Heart left ventricle (tissue), 13 donors: ENCODE measurements at regions not wholly inside any gene's neighbourhood (a gene's known extent, or its start where the extent isn't known, plus 50 kb on each side); places are given as distances from the start of the nearest gene placed in this dataset.

Experiments
- POLR2A ChIP-seq, 2 donors: fragments of 450-650 bp; IDR thresholded peaks; one replicate each; pipeline ENCODE4 v1.6.1; 2017; ENCODE audit warnings: antibody characterized with exemption in 2 of 2, mild to moderate bottlenecking in 2 of 2, moderate library complexity in 2 of 2
- TF ChIP-seq, protein P1 (sequence below), 12 donors: fragments of 200-600 bp; sonication (generic) in 4 of 12; IDR thresholded peaks; one replicate each; pipeline versions ENCODE4 v1.5.0 to v1.8.0; 2018 to 2022; ENCODE audit warnings: antibody characterized with exemption in 12 of 12, mild to moderate bottlenecking in 5 of 12
- donor health status: ischemic (EF 13 %, LVEDD 7.1; RV severe dilation, severe dysfunction).
- donor health status: DM: no; HTN: yes; CAD: no.
- donor health status: DM: no; HTN: no; CAD: no.
- donor health status: ischemic (EF 25% LVEDD 6.9; RV normal size, moderate dysfunction).
- donor health status: ischemic (EF 25% LVEDD 5.7; RV mildly dilated, moderate dysfunction).
- donor health status: ischemic (EF 35%, LVEDD 5.7; RV mildly dilated, moderate dysfunction).
- donor health status: nonischemic (EF 11% LVEDD 7.7; RV severe dilation, severe dysfunction).
- donor health status: DM: yes; HTN: yes; CAD: no.
- donor health status: PGD.
- donor health status: ischemic (EF 29% LVEDD 5.4; RV normal size, mild dysfunction).
- donor health status: nonischemic (EF 23%, LVEDD 6.1; RV moderate dilation, normal function).

DNA sequence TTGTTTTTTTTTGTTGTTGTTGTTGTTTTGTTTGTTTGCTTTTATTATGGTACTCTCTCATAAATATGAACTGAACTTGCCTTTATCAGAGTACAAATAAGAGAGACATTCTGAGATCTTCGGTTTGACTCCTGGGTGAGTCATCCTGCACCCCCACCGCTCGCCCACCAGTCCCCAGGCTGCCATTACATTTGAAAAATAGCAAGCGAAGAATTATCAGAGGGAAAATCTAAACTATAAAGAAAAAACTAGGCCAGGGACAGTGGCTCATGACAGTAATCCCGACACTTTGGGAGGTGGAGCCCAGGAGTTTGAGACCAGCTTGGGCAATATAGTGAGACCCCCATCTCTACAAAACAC lies 122.1 kb upstream of the MAP3K1 start:
- TF ChIP-seq, protein P1, sequence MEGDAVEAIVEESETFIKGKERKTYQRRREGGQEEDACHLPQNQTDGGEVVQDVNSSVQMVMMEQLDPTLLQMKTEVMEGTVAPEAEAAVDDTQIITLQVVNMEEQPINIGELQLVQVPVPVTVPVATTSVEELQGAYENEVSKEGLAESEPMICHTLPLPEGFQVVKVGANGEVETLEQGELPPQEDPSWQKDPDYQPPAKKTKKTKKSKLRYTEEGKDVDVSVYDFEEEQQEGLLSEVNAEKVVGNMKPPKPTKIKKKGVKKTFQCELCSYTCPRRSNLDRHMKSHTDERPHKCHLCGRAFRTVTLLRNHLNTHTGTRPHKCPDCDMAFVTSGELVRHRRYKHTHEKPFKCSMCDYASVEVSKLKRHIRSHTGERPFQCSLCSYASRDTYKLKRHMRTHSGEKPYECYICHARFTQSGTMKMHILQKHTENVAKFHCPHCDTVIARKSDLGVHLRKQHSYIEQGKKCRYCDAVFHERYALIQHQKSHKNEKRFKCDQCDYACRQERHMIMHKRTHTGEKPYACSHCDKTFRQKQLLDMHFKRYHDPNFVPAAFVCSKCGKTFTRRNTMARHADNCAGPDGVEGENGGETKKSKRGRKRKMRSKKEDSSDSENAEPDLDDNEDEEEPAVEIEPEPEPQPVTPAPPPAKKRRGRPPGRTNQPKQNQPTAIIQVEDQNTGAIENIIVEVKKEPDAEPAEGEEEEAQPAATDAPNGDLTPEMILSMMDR (IDR thresholded peaks at IDR 0.05), result no peak
- no peak for TF ChIP-seq POLR2A (IDR thresholded peaks at IDR 0.05)
